ENCODE measurements at regions not wholly inside any gene's neighbourhood (a gene's known extent, or its start where the extent isn't known, plus 50 kb on each side); places are given as distances from the start of the nearest gene placed in this dataset.

GRCh38 chr17:73870068-73870467 is 225.8 kb upstream of the SDK2 start:
- no peak for TF ChIP-seq CTCF (IDR thresholded peaks at IDR 0.05)
- TF ChIP-seq EP300 (IDR thresholded peaks at IDR 0.05), result no peak
- no peak for TF ChIP-seq POLR2A (IDR thresholded peaks at IDR 0.05)
- no peak for TF ChIP-seq POLR2AphosphoS5 (IDR thresholded peaks at IDR 0.05)
